HG03139 (cell line): ENCODE measurements at regions not wholly inside any gene's neighbourhood (a gene's known extent, or its start where the extent isn't known, plus 50 kb on each side); places are given as distances from the start of the nearest gene placed in this dataset.

ENCODE experiments used
- ATAC-seq: cut with Tn5 transposase; IDR thresholded peaks from one replicate; pipeline ENCODE4 v1.9.1; 2021; ENCODE audit not compliant: unreplicated experiment

- no peak for ATAC-seq
These were observed 60.1 kb upstream of the RUNX3 start for GRCh38 chr1:24990136-24990535.

GRCh38 chr1:24989082-24989481 lies 59.0 kb upstream of the RUNX3 start:
- ATAC-seq, result no peak

GRCh38 chr1:24988558-24988912 lies 58.5 kb upstream of the RUNX3 start:
- no peak for ATAC-seq

DNA sequence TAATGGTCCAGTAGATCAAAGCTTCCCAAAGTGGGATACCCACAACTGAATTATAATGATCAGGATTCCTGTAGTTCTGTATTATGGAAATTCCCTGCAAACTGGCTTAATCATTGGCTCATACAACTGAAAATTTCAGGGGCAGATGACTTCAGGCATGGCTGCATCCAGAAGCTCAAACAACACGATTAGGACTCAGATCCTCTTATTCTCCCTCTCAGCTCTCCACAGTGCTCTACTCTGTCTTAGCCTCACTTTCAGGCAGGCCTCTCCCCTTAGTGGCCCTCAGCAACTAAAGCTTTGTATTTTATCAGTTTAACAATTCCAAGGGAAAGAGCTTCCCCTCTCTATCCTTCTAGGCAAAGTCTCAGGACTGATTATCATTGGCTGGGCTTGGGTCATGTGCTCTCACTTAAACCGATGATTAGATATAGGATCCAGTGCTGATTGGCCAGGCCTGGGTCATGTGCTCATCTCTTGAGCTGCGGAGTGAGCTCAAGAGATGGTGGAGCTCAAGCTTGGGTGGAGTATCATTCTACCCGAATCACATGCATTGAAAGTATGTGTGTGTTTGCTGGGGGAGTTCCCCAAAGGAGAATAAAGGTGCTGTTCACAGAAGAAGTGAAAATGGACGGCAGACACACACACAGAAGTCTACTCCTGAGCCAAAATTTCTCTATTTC lies 57.9 kb upstream of the RUNX3 start:
- ATAC-seq, result no peak

DNA sequence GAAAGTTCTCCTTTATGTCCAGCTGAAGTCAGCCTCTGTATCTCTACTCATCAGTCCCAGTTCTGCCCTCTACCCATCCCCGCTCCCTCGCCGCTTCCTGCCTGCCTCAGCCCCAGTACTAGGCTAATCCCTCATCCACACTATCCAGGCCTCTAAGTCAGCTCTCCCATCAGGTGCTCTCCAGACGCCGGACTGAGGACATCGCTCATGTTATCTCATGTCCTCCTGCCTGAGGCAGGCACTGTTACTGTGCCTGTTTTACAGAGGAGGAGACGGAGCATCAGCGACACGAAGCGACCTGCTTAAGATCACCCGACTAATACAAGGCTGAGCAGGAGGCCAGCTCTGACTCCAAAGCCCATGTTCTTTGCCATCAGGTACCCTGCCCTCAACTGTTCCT lies 57.3 kb upstream of the RUNX3 start:
- ATAC-seq, result no peak

GRCh38 chr1:24986372-24986965 lies 56.4 kb upstream of the RUNX3 start:
- ATAC-seq, result no peak

DNA sequence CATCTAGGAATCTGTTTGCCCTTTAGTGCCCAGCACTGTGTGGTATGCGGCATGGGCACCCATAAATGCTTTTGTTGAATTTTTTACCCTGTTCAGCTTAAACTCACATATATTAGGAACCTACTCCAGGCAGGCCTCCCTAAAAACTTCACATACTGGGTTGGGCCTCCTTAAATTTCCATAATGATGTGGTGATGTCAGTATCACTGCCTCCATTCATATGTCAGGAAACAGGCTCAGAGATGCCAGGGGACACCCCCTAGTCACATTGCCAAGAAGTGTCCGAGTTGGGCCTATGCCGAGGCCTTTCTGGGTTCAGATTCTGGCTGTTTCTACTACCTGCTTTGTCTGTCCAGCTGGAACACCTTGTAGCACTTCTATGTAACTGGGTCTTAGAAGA lies 55.7 kb upstream of the RUNX3 start:
- no peak for ATAC-seq

- no peak for ATAC-seq
These were observed 54.9 kb upstream of the RUNX3 start for GRCh38 chr1:24984800-24985522.

DNA sequence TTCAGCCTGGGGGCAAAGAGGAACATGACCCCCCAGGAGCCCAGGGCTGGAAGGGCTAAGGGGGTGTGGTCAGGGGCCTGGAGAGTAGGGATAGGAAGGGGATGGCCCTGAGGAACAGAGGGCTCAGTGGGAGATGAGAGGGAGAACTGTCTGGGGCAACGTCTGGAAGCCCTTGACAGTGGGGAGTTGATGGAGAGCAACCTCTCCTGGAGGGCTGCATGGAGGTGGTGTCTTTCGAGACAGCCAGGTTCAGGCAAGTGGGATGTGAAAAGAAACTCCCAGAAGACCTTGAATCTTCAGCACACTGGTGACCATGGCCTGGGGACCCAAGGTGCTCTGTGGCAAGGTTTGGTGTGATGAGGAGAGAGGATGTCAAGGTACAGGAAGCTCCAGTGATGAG lies 54.2 kb upstream of the RUNX3 start:
- ATAC-seq, result no peak

- no peak for ATAC-seq
These were observed 53.1 kb upstream of the RUNX3 start for GRCh38 chr1:24983006-24983680.

GRCh38 chr1:24981631-24982005 lies 51.5 kb upstream of the RUNX3 start:
- ATAC-seq, result no peak

DNA sequence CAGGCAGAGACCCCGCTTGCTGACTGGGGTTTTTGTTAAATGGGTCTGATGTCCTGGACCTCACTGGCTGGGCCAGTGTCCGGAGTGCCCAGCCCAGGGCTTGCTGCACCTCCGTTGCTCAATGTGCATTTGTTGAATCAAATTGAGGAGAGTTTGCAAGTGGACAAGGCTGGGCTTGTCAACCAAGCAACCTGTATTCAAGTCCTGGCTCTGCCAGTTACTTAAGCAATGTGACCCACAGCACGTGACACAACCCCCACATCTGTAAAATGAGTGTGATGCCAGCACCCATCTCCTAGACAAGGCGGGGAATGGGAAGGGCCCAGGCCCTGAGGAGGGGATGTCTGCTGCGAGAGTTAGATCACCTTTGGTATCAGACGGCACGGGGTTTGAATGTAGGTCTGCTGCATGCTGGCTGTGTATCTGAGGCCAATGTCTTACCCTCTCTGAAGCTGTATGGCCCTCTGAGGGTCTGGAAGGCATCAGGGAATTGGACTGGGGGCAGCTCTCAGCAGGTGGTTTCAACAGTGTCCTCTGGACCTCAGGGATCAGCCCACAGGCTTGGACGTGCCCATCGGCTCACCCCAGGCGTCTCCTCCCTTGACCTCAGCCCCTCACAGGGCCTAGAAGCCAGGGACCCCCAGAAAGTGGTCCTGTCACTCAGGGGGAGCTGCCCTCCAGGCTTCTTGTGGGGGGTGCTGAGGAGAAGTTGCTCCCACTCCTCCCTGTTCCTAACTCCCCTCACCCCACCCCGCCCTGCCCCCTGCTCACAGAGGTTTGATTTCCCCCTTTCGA lies 51.0 kb upstream of the RUNX3 start:
- ATAC-seq, result no peak
